Stimulated activated naive CD8-positive, alpha-beta T cell treated with anti-CD3 and anti-CD28 coated beads, Interleukin-15, amount 100 ng/mL, for 72 hours (primary cell): ENCODE measurements at regions not wholly inside any gene's neighbourhood (a gene's known extent, or its start where the extent isn't known, plus 50 kb on each side); places are given as distances from the start of the nearest gene placed in this dataset.

Experiments used
- ATAC-seq: fragments of 150-1000 bp; cut with Tn5 transposase; 2 replicates; pipeline ENCODE4 v1.10.0; 2021; ENCODE audit warnings: mild to moderate bottlenecking, moderate library complexity
- DNase-seq, 2 donors: peaks; one replicate each; pipeline ENCODE4 v3.0.0; 2021 to 2022
- H3K27ac Mint-ChIP-seq, 2 donors: one replicate each; pipeline ENCODE4 v1.8.0; 2022; ENCODE audit warnings: mild to moderate bottlenecking in 2 of 2, mixed read lengths in 2 of 2, moderate library complexity in 2 of 2
- H3K27me3 Mint-ChIP-seq: one replicate; pipeline ENCODE4 v1.8.0; 2022; ENCODE audit warnings: mixed read lengths
- H3K4me1 Mint-ChIP-seq: one replicate; pipeline ENCODE4 v1.8.0; 2022; ENCODE audit warnings: mild to moderate bottlenecking, mixed read lengths
- H3K4me3 Mint-ChIP-seq, 2 donors: one replicate each; pipeline ENCODE4 v1.8.0; 2022; ENCODE audit warnings: mild to moderate bottlenecking in 2 of 2, mixed read lengths in 2 of 2, moderate library complexity in 1 of 2
- H3K9me3 Mint-ChIP-seq, 2 donors: one replicate each; pipeline ENCODE4 v1.8.0; 2022; ENCODE audit warnings: mixed read lengths in 2 of 2

DNA sequence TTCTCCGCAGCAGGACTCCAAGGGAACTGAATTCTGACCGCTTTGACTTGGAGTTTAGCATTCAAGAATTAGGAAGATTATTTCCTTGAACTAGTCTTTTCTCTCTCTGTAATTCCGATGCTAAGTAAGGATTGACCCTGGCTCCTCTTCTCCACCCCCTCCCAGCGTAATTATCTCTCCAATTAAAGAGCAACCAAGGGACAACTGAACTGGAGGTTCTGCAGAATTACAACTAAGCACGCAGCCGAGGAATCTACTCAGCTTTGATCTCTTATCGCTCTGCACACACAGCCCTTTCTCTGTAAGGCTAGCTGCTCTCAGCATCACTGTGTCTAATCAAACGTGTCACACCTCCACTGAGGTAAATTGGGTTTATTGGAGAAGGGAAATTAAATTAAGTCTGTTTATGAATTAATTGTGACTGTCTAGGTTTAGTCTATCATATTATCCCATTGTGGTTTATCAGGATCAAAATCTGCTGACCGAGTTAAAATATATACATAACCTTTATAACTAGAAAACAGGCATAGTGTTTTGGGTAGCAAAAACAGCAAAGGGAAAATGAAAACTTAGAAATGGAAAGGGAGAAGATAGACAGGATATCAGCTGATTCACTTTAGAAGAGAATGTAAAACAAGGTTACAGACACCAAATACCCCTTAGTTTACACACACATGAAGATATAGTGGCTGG lies 241.3 kb upstream of the LARGE1 start:
- DNase-seq (no peak), ATAC-seq (no peak)
- H3K4me1 Mint-ChIP-seq: no peaks in the 10 kb centered on the region
- H3K9me3 Mint-ChIP-seq: peaks cover 5 to 14% of the 10 kb centered on the region in 2 donors
- peaks cover 19% of the 10 kb centered on the region for H3K27me3 Mint-ChIP-seq
- H3K4me3 Mint-ChIP-seq: no peak overlapping the region
- H3K27ac Mint-ChIP-seq: no peak overlapping the region

DNA sequence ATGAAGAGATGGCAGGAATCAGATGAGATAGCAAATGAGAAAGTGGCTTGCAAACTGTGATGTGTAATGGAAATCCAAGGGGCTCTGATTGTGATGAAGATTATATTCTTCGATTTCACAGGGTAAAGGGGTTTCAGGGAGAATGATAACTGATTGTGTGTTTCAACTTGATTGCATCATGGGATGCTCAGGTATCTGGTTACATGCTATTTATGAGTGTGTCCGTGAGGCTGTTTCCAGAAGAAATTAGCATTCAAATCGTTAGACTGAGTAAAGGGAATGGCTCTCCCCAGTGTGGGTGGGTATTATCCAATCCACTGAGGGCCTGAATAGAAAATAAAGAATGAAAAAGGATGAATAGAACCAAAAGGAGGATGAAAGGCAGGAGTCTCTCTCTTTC lies 278.7 kb upstream of the LARGE1 start:
- no peak for DNase-seq
- H3K9me3 Mint-ChIP-seq: peaks cover 0 to 13% of the 10 kb centered on the region in 2 donors
- no peak overlapping the region for H3K27ac Mint-ChIP-seq
- no peak for ATAC-seq
- H3K4me1 Mint-ChIP-seq: no peaks in the 10 kb centered on the region
- no peaks in the 10 kb centered on the region for H3K27me3 Mint-ChIP-seq
- H3K4me3 Mint-ChIP-seq: no peak overlapping the region

DNA sequence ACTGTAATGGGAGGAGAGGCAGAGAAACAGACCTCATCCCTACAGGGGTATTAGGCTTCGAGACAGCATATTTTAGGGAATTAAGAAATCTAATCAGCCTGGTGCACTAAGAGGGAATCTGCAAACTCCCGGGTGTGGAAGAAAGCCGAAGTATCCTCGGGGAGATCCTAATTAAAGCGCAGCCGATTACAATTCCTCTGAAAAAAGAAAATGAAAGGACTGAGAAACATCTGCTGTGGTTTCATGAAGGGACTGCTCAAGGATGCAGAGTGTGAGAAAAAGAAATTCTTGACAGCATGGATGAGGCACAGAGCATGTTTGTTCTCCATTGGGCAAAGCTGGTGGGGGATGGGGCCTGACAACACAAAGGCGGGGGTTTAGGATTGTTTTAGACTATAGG lies 290.0 kb upstream of the LARGE1 start:
- Mint-ChIP-seq H3K27me3 (no peaks in the 10 kb centered on the region), H3K4me1 (no peaks in the 10 kb centered on the region), H3K4me3 (no peak overlapping the region), H3K9me3 (peaks cover 14 to 16% of the 10 kb centered on the region in 2 donors), H3K27ac (no peak overlapping the region)
- ATAC-seq (no peak), DNase-seq (no peak)

DNA sequence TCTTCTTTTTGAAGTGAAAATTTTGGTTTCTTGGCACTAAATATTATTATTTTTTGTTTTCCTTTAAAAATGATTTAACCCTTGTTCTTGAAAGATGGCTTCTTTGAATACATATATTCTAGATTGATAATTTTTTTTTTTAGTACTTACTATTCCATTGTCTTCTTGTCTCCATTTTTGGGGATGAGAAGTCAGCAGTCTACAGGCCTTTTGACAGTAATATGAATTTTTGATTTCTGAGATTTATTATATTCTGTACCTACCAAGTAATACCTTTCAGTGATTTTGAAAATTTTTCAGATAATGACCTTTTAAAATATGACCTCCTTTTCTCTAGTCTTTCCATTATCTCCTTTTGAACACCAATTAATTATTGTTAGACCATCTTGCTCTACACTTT lies 294.1 kb upstream of the LARGE1 start:
- Mint-ChIP-seq H3K4me3 (no peak overlapping the region), H3K9me3 (peaks cover 21 to 32% of the 10 kb centered on the region in 2 donors), H3K27me3 (no peaks in the 10 kb centered on the region), H3K4me1 (no peaks in the 10 kb centered on the region), H3K27ac (no peak overlapping the region)
- DNase-seq: no peak
- ATAC-seq: no peak

DNA sequence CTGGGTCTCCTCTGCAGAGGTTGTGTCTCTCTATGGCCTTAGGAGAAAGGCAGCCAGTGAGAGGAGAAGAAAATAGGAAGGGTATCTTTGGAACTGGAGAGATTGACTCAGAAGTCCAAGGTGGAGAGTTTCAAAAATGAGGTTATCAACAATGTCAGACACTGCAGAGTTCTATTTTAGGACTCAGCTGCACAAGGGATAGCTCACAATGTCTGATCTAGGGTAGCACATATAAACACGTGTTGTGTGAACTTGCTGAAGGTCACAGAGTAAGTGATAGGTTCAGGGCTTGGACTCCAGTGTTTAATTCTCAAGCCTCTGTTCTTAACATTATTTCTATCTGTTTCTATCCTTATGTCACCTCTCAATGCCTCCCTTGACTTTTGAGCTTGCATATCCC lies 305.0 kb upstream of the LARGE1 start:
- Mint-ChIP-seq H3K27ac (no peak overlapping the region), H3K27me3 (peaks cover 12% of the 10 kb centered on the region), H3K9me3 (peaks cover 4 to 8% of the 10 kb centered on the region in 2 donors), H3K4me1 (no peaks in the 10 kb centered on the region), H3K4me3 (no peak overlapping the region)
- ATAC-seq (no peak), DNase-seq (no peak)

GRCh38 chr22:34236527-34236926 lies 316.3 kb upstream of the LARGE1 start:
- Mint-ChIP-seq H3K9me3 (peaks cover 5 to 35% of the 10 kb centered on the region in 2 donors), H3K27me3 (no peaks in the 10 kb centered on the region), H3K4me3 (no peak overlapping the region), H3K4me1 (no peaks in the 10 kb centered on the region), H3K27ac (no peak overlapping the region)
- ATAC-seq (no peak), DNase-seq (no peak)

DNA sequence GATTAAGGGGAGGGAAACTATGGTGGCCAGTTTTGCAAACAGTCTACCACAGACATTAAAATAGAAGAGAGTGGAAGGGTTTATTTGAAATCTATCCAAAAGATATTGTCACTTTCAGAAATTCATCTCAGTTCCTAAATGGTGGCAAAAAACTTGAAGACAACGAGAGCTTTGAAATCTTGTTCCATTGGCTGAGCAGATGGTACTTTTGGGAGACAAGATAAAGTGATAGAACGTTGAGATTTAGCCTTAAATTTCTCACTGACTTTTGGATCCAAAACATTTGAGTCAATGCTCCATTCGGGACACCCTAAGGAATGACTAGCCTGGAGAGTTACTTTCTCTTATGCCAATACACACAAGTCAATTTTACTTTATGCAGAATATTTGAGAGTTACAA lies 319.1 kb upstream of the LARGE1 start:
- Mint-ChIP-seq H3K9me3 (peaks cover 4 to 24% of the 10 kb centered on the region in 2 donors), H3K4me1 (no peaks in the 10 kb centered on the region), H3K4me3 (no peak overlapping the region), H3K27ac (no peak overlapping the region), H3K27me3 (no peaks in the 10 kb centered on the region)
- no peak for DNase-seq
- ATAC-seq: no peak

- H3K4me1 Mint-ChIP-seq: no peaks in the 10 kb centered on the region
- H3K9me3 Mint-ChIP-seq: peaks cover 0 to 4% of the 10 kb centered on the region in 2 donors
- H3K27ac Mint-ChIP-seq: no peak overlapping the region
- no peaks in the 10 kb centered on the region for H3K27me3 Mint-ChIP-seq
- no peak overlapping the region for H3K4me3 Mint-ChIP-seq
- ATAC-seq (no peak), DNase-seq (no peak)
These were observed 322.7 kb upstream of the LARGE1 start for GRCh38 chr22:34243023-34243422.

- Mint-ChIP-seq H3K27me3 (no peaks in the 10 kb centered on the region), H3K4me1 (no peaks in the 10 kb centered on the region), H3K4me3 (no peak overlapping the region), H3K9me3 (peaks cover 31 to 36% of the 10 kb centered on the region in 2 donors), H3K27ac (no peak overlapping the region)
- DNase-seq (no peak), ATAC-seq (no peak)
These were observed 334.8 kb upstream of the LARGE1 start for GRCh38 chr22:34255042-34255441.

- no peak overlapping the region for H3K4me3 Mint-ChIP-seq
- H3K27me3 Mint-ChIP-seq: no peaks in the 10 kb centered on the region
- DNase-seq: no peak
- no peak overlapping the region for H3K27ac Mint-ChIP-seq
- no peak for ATAC-seq
- no peaks in the 10 kb centered on the region for H3K4me1 Mint-ChIP-seq
- peaks cover 0 to 4% of the 10 kb centered on the region in 2 donors for H3K9me3 Mint-ChIP-seq
These were observed 357.8 kb upstream of the LARGE1 start for GRCh38 chr22:34278121-34278520.

DNA sequence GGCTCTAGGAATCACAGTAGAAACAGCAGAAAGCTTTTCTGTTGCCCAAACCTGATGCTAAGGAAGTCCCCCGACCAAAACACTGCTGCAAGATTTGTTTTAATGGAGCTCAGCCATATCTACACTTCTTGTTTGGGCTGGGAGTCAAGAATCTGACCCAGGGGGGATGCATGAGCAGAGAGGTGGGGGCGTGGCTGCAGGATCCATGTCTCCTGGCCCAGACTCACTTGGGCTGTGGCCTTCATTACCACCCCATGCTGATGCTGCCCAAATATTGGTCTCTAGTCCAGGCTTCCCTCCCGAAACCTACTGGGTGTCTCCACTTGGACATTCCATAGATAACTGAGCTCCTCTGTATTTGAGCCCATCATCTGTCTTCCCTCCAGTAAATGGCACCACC lies 361.5 kb upstream of the LARGE1 start:
- Mint-ChIP-seq H3K27me3 (no peaks in the 10 kb centered on the region), H3K4me1 (no peaks in the 10 kb centered on the region), H3K27ac (no peak overlapping the region), H3K9me3 (peaks cover 0 to 4% of the 10 kb centered on the region in 2 donors), H3K4me3 (no peak overlapping the region)
- DNase-seq (no peak), ATAC-seq (no peak)

GRCh38 chr22:34283844-34284243 lies 363.6 kb upstream of the LARGE1 start:
- no peak overlapping the region for H3K4me3 Mint-ChIP-seq
- H3K9me3 Mint-ChIP-seq: peaks cover 4 to 5% of the 10 kb centered on the region in 2 donors
- H3K4me1 Mint-ChIP-seq: no peaks in the 10 kb centered on the region
- DNase-seq (no peak), ATAC-seq (no peak)
- H3K27ac Mint-ChIP-seq: no peak overlapping the region
- H3K27me3 Mint-ChIP-seq: peaks cover 8% of the 10 kb centered on the region

DNA sequence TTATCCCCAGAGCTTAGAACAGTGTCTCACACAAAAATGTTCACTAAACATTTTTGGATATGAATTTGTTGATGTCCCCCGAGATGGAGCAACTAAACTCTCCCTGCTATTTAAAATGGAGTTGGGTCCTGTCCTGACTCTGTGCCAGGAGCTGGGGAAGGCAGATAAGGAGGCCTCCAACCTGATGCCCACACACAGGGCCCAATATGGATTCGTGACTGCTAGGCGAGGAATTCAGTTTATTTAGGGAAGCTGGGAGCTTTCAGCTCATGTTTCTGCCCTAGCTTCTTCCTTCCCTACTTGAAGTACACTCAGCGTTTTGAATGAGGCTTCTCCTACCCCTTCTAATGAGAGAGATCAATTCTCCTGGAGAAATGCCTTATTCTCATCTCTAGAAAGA lies 373.0 kb upstream of the LARGE1 start:
- Mint-ChIP-seq H3K4me1 (no peaks in the 10 kb centered on the region), H3K9me3 (peaks cover 0 to 9% of the 10 kb centered on the region in 2 donors), H3K4me3 (no peak overlapping the region), H3K27me3 (peaks cover 12% of the 10 kb centered on the region), H3K27ac (no peak overlapping the region)
- ATAC-seq (no peak), DNase-seq (no peak)

DNA sequence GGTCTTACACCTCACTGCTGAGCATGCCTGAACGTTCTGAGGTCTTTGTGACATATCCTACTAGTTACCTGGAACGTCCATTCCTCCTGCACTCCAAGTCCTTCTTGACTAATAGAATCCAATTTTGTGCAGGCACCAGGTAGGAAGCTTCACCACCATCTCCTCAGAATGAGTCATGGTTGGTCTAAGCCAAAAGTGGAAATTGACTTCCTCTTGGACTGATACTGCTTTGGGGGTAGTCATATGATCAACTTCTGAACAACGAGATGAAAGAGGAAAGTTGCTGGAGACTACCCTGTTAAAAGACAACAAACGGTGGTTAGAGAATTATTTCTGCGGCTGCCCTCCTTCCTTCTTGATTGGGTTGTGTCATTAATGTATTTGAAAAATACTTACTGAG lies 374.2 kb upstream of the LARGE1 start:
- H3K27ac Mint-ChIP-seq: no peak overlapping the region
- no peaks in the 10 kb centered on the region for H3K9me3 Mint-ChIP-seq
- no peak for DNase-seq
- H3K4me1 Mint-ChIP-seq: no peaks in the 10 kb centered on the region
- H3K27me3 Mint-ChIP-seq: peaks cover under 1% of the 10 kb centered on the region
- no peak overlapping the region for H3K4me3 Mint-ChIP-seq
- ATAC-seq: no peak

DNA sequence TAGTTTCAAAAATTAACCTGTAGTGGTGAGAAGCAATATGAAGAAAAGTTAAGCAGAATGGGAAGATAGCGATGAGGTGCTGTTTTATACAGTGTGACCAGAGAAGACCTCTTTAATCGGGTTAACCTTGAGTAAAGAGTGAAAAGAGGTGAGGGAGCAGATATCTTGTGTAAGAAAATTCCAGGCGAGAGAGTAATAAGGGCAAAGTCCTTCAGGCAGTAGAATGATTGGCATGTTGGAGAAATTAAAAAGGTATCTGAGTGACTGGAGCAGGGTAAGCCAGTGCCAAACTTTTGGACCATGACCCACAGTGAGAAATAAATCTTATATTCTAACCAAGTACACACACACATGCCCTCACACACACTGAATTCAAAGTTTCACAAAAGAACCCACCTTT lies 374.7 kb upstream of the LARGE1 start:
- no peaks in the 10 kb centered on the region for H3K9me3 Mint-ChIP-seq
- H3K4me3 Mint-ChIP-seq: no peak overlapping the region
- DNase-seq: no peak
- ATAC-seq: no peak
- no peak overlapping the region for H3K27ac Mint-ChIP-seq
- H3K27me3 Mint-ChIP-seq: no peaks in the 10 kb centered on the region
- H3K4me1 Mint-ChIP-seq: no peaks in the 10 kb centered on the region

- Mint-ChIP-seq H3K27me3 (peaks cover 9% of the 10 kb centered on the region), H3K27ac (no peak overlapping the region), H3K4me3 (no peak overlapping the region), H3K9me3 (no peaks in the 10 kb centered on the region), H3K4me1 (no peaks in the 10 kb centered on the region)
- DNase-seq (no peak), ATAC-seq (no peak)
These were observed 376.2 kb upstream of the LARGE1 start for GRCh38 chr22:34296461-34296860.

GRCh38 chr22:34297536-34298120 lies 377.4 kb upstream of the LARGE1 start:
- no peak for DNase-seq
- ATAC-seq: no peak
- no peaks in the 10 kb centered on the region for H3K9me3 Mint-ChIP-seq
- H3K4me3 Mint-ChIP-seq: no peak overlapping the region
- no peaks in the 10 kb centered on the region for H3K4me1 Mint-ChIP-seq
- H3K27me3 Mint-ChIP-seq: peaks cover 9% of the 10 kb centered on the region
- H3K27ac Mint-ChIP-seq: no peak overlapping the region
